Brain microvascular endothelial cell (primary cell): ENCODE measurements at regions not wholly inside any gene's neighbourhood (a gene's known extent, or its start where the extent isn't known, plus 50 kb on each side); places are given as distances from the start of the nearest gene placed in this dataset.

Experiments used
- DNase-seq: peaks from one replicate; pipeline ENCODE4 v3.0.0-alpha.2; 2020
- H3K27ac ChIP-seq: fragments of 250-450 bp; sonication (Bioruptor Pico); 2 replicates; pipeline ENCODE4 v1.5.1; 2020; ENCODE audit warnings: mild to moderate bottlenecking, moderate library complexity
- H3K27me3 ChIP-seq: fragments of 250-450 bp; sonication (Bioruptor Pico); replicated peaks from 2 replicates; pipeline ENCODE4 v1.5.1; 2020; ENCODE audit warnings: mild to moderate bottlenecking
- H3K36me3 ChIP-seq: fragments of 250-450 bp; sonication (Bioruptor Pico); replicated peaks from 2 replicates; pipeline ENCODE4 v1.5.1; 2020; ENCODE audit warnings: mild to moderate bottlenecking
- H3K4me3 ChIP-seq: 2 replicates; pipeline ENCODE4 v1.5.1; 2011; ENCODE audit warnings: low read depth, mild to moderate bottlenecking, control low read depth, low read length, moderate library complexity
- CTCF ChIP-seq: IDR thresholded peaks from 2 replicates; pipeline ENCODE4 v1.5.1; 2011; ENCODE audit warnings: low read depth, mild to moderate bottlenecking, moderate library complexity, low read length, control low read depth, inconsistent platforms; ENCODE audit errors: missing control alignments
- in situ Hi-C: cut with HindIII; loops from 2 replicates; pipeline ENCODE4 v1.10.0; 2017; ENCODE audit warnings: low sequenced_read_pairs, low pct_ligation_motif_present

GRCh38 chr10:6885284-6885683 lies 305.2 kb upstream of the PRKCQ start:
- Histone ChIP-seq H3K4me3 (no peak overlapping the region), H3K36me3 (no peaks in the 10 kb centered on the region), H3K27ac (no peak overlapping the region), H3K27me3 (no peaks in the 10 kb centered on the region)
- in situ Hi-C loops: no loop called here
- TF ChIP-seq CTCF: no peak
- DNase-seq: no peak

- Histone ChIP-seq H3K27ac (no peak overlapping the region), H3K36me3 (no peaks in the 10 kb centered on the region), H3K27me3 (no peaks in the 10 kb centered on the region), H3K4me3 (no peak overlapping the region)
- in situ Hi-C loops: no loop called here
- DNase-seq: no peak
- TF ChIP-seq CTCF: no peak
These were observed 301.9 kb upstream of the PRKCQ start for GRCh38 chr10:6881987-6882386.

GRCh38 chr10:6877722-6878392 lies 297.8 kb upstream of the PRKCQ start:
- Histone ChIP-seq H3K4me3 (no peak overlapping the region), H3K36me3 (no peaks in the 10 kb centered on the region), H3K27me3 (no peaks in the 10 kb centered on the region), H3K27ac (no peak overlapping the region)
- in situ Hi-C loops: no loop called here
- TF ChIP-seq CTCF: no peak
- no peak for DNase-seq

- DNase-seq: no peak
- Histone ChIP-seq H3K4me3 (no peak overlapping the region), H3K36me3 (no peaks in the 10 kb centered on the region), H3K27ac (no peak overlapping the region), H3K27me3 (no peaks in the 10 kb centered on the region)
- TF ChIP-seq CTCF: no peak
- in situ Hi-C loops: no loop called here
These were observed 297.3 kb upstream of the PRKCQ start for GRCh38 chr10:6877336-6877721.

- Histone ChIP-seq H3K27me3 (no peaks in the 10 kb centered on the region), H3K36me3 (no peaks in the 10 kb centered on the region), H3K27ac (no peak overlapping the region), H3K4me3 (no peak overlapping the region)
- no peak for DNase-seq
- no peak for TF ChIP-seq CTCF
- in situ Hi-C loops: no loop called here
These were observed 295.3 kb upstream of the PRKCQ start for GRCh38 chr10:6875269-6875865.

GRCh38 chr10:6871128-6871527 lies 291.1 kb upstream of the PRKCQ start:
- TF ChIP-seq CTCF: no peak
- Histone ChIP-seq H3K36me3 (no peaks in the 10 kb centered on the region), H3K4me3 (no peak overlapping the region), H3K27ac (no peak overlapping the region), H3K27me3 (no peaks in the 10 kb centered on the region)
- DNase-seq: no peak
- in situ Hi-C loops: no loop called here
